DND-41 (cell line): ENCODE measurements at regions not wholly inside any gene's neighbourhood (a gene's known extent, or its start where the extent isn't known, plus 50 kb on each side); places are given as distances from the start of the nearest gene placed in this dataset.

Experiments used
- ATAC-seq: fragments of 200-7000 bp; cut with Tn5 transposase; 3 replicates; pipeline ENCODE4 v1.9.1; 2021; ENCODE audit warnings: low read depth; ENCODE audit not compliant: insufficient read depth
- DNase-seq: peaks from one replicate; pipeline ENCODE4 v3.0.0-alpha.2; 2020
- H2AFZ ChIP-seq: 2 replicates; pipeline ENCODE4 v1.6.0; 2012; ENCODE audit warnings: low read depth, low read length
- H3K27ac ChIP-seq: 2 replicates; pipeline ENCODE4 v1.5.1; 2012; ENCODE audit warnings: low read length, inconsistent platforms
- H3K27me3 ChIP-seq: fragments of 200-600 bp; sonication (generic); 2 replicates; pipeline ENCODE4 v1.6.0; 2012; ENCODE audit warnings: low read length, mild to moderate bottlenecking, inconsistent platforms; ENCODE audit not compliant: insufficient read depth, poor library complexity
- H3K36me3 ChIP-seq: 2 replicates; pipeline ENCODE4 v1.5.1; 2012; ENCODE audit warnings: low read length, inconsistent platforms; ENCODE audit not compliant: insufficient read depth
- H3K4me1 ChIP-seq: 2 replicates; pipeline ENCODE4 v1.5.1; 2012; ENCODE audit warnings: mild to moderate bottlenecking, low read length; ENCODE audit not compliant: insufficient read depth
- H3K4me2 ChIP-seq: 2 replicates; pipeline ENCODE4 v1.6.0; 2012; ENCODE audit warnings: mild to moderate bottlenecking, moderate library complexity, low read length, inconsistent platforms; ENCODE audit not compliant: insufficient read depth
- H3K4me3 ChIP-seq, 2 experiments: fragments of 200-600 bp in 1 of 2; shearing (Covaris generic) in 1 of 2; 2 replicates each; pipeline ENCODE4 v1.5.1; 2012 to 2016; ENCODE audit warnings: inconsistent platforms in 2 of 2, low read length in 2 of 2, mild to moderate bottlenecking in 2 of 2, low read depth in 1 of 2, moderate library complexity in 1 of 2
- H3K79me2 ChIP-seq: 2 replicates; pipeline ENCODE4 v1.6.0; 2012; ENCODE audit warnings: low read length, inconsistent platforms; ENCODE audit not compliant: insufficient read depth
- H3K9ac ChIP-seq: 2 replicates; pipeline ENCODE4 v1.6.0; 2012; ENCODE audit warnings: low read depth, mild to moderate bottlenecking, inconsistent platforms, low read length, moderate library complexity
- H3K9me3 ChIP-seq: 2 replicates; pipeline ENCODE4 v1.5.1; 2012; ENCODE audit warnings: low read length, moderate library complexity, mild to moderate bottlenecking, inconsistent platforms; ENCODE audit not compliant: insufficient read depth, severe bottlenecking
- H4K20me1 ChIP-seq: 2 replicates; pipeline ENCODE4 v1.6.0; 2012; ENCODE audit warnings: low read length; ENCODE audit not compliant: insufficient read depth
- CTCF ChIP-seq: IDR thresholded peaks from 2 replicates; pipeline ENCODE4 v1.5.1; 2012; ENCODE audit warnings: borderline replicate concordance, low read length, moderate library complexity, mild to moderate bottlenecking; ENCODE audit not compliant: poor library complexity, severe bottlenecking; ENCODE audit errors: extremely low read depth
- EZH2 ChIP-seq: IDR thresholded peaks from 3 replicates; pipeline ENCODE4 v1.6.1; 2012; ENCODE audit warnings: borderline replicate concordance, low read depth, mild to moderate bottlenecking, moderate library complexity, low read length, inconsistent platforms; ENCODE audit not compliant: severe bottlenecking

- Histone ChIP-seq H3K4me1 (no peaks in the 10 kb centered on the region), H3K36me3 (no peaks in the 10 kb centered on the region), H3K27me3 (no peaks in the 10 kb centered on the region), H3K27ac (no peak overlapping the region), H3K9ac (no peak overlapping the region), H3K4me3 (no peak overlapping the region), H3K9me3 (no peaks in the 10 kb centered on the region), H2AFZ (no peak overlapping the region), H3K4me2 (no peak overlapping the region), H4K20me1 (no peaks in the 10 kb centered on the region), H3K79me2 (no peaks in the 10 kb centered on the region)
- no peak for ATAC-seq
- DNase-seq: peak; percentile 1
- no peak for TF ChIP-seq CTCF
- TF ChIP-seq EZH2: no peak
These were observed 137.0 kb upstream of the HS6ST1 start for GRCh38 chr2:128455721-128456050.

- Histone ChIP-seq H4K20me1 (no peaks in the 10 kb centered on the region), H3K4me1 (no peaks in the 10 kb centered on the region), H3K27me3 (no peaks in the 10 kb centered on the region), H3K36me3 (no peaks in the 10 kb centered on the region), H3K4me2 (no peak overlapping the region), H3K9ac (no peak overlapping the region), H3K27ac (no peak overlapping the region), H2AFZ (no peak overlapping the region), H3K79me2 (no peaks in the 10 kb centered on the region), H3K9me3 (peaks cover 6% of the 10 kb centered on the region), H3K4me3 (no peak overlapping the region)
- ATAC-seq (no peak), DNase-seq (no peak)
- TF ChIP-seq CTCF: no peak
- TF ChIP-seq EZH2: no peak
These were observed 137.6 kb upstream of the HS6ST1 start for GRCh38 chr2:128456281-128456680.

- no peak overlapping the region for H3K9ac ChIP-seq
- H4K20me1 ChIP-seq: no peaks in the 10 kb centered on the region
- no peaks in the 10 kb centered on the region for H3K36me3 ChIP-seq
- H2AFZ ChIP-seq: no peak overlapping the region
- no peaks in the 10 kb centered on the region for H3K4me1 ChIP-seq
- H3K79me2 ChIP-seq: no peaks in the 10 kb centered on the region
- ATAC-seq: 0 out of 3 replicates have a peak, but pooled peaks have one; percentile 35
- DNase-seq: no peak
- no peak overlapping the region for H3K4me3 ChIP-seq
- peaks cover 10% of the 10 kb centered on the region for H3K9me3 ChIP-seq
- TF ChIP-seq CTCF: no peak
- TF ChIP-seq EZH2: no peak
- H3K27ac ChIP-seq: no peak overlapping the region
- no peaks in the 10 kb centered on the region for H3K27me3 ChIP-seq
- H3K4me2 ChIP-seq: no peak overlapping the region
These were observed 138.4 kb upstream of the HS6ST1 start for GRCh38 chr2:128457006-128457604.

- Histone ChIP-seq H2AFZ (no peak overlapping the region), H3K9me3 (peaks cover 10% of the 10 kb centered on the region), H3K27ac (no peak overlapping the region), H4K20me1 (no peaks in the 10 kb centered on the region), H3K79me2 (no peaks in the 10 kb centered on the region), H3K4me3 (no peak overlapping the region), H3K36me3 (no peaks in the 10 kb centered on the region), H3K4me2 (no peak overlapping the region), H3K4me1 (no peaks in the 10 kb centered on the region), H3K27me3 (no peaks in the 10 kb centered on the region), H3K9ac (no peak overlapping the region)
- DNase-seq (no peak), ATAC-seq (no peak)
- TF ChIP-seq EZH2: no peak
- no peak for TF ChIP-seq CTCF
These were observed 139.0 kb upstream of the HS6ST1 start for GRCh38 chr2:128457716-128458115.
